Effector memory CD8-positive, alpha-beta T cell (primary cell): ENCODE measurements at regions not wholly inside any gene's neighbourhood (a gene's known extent, or its start where the extent isn't known, plus 50 kb on each side); places are given as distances from the start of the nearest gene placed in this dataset.

ENCODE experiments used
- ATAC-seq: fragments of 150-1000 bp; cut with Tn5 transposase; replicated peaks from 2 replicates; pipeline ENCODE4 v1.10.0; 2021; ENCODE audit warnings: mild to moderate bottlenecking, moderate library complexity
- DNase-seq, 3 experiments: peaks; one replicate each; pipeline ENCODE4 v3.0.0; 2021
- H3K27ac Mint-ChIP-seq, 2 donors: one replicate each; pipeline ENCODE4 v1.8.0; 2022; ENCODE audit warnings: mild to moderate bottlenecking in 2 of 2, mixed read lengths in 2 of 2, moderate library complexity in 2 of 2
- H3K27me3 Mint-ChIP-seq, 2 donors: one replicate each; pipeline ENCODE4 v1.8.0; 2022; ENCODE audit warnings: mixed read lengths in 2 of 2
- H3K36me3 Mint-ChIP-seq: one replicate; pipeline ENCODE4 v1.8.0; 2022; ENCODE audit warnings: mild to moderate bottlenecking, moderate library complexity, mixed read lengths; ENCODE audit not compliant: insufficient read depth
- H3K4me1 Mint-ChIP-seq, 2 donors: one replicate each; pipeline ENCODE4 v1.8.0; 2022; ENCODE audit warnings: low read depth in 2 of 2, mixed read lengths in 2 of 2
- H3K4me3 Mint-ChIP-seq, 2 donors: one replicate each; pipeline ENCODE4 v1.8.0; 2022; ENCODE audit warnings: mild to moderate bottlenecking in 2 of 2, mixed read lengths in 2 of 2, moderate library complexity in 2 of 2
- H3K9me3 Mint-ChIP-seq, 2 donors: one replicate each; pipeline ENCODE4 v1.8.0; 2022; ENCODE audit warnings: mixed read lengths in 2 of 2

- ATAC-seq (no peak), DNase-seq (no peak)
- no peak overlapping the region for H3K27ac Mint-ChIP-seq
- peaks cover 0 to 7% of the 10 kb centered on the region in 2 donors for H3K9me3 Mint-ChIP-seq
- peaks cover 0 to 2% of the 10 kb centered on the region in 2 donors for H3K4me1 Mint-ChIP-seq
- peaks cover 6 to 44% of the 10 kb centered on the region in 2 donors for H3K27me3 Mint-ChIP-seq
- H3K36me3 Mint-ChIP-seq = no peaks in the 10 kb centered on the region
- no peak overlapping the region for H3K4me3 Mint-ChIP-seq
These were observed 328.2 kb downstream of the DRD1 start for GRCh38 chr5:175115831-175116230.

- Mint-ChIP-seq H3K36me3 (no peaks in the 10 kb centered on the region), H3K4me3 (no peak overlapping the region), H3K4me1 (peaks cover 0 to 2% of the 10 kb centered on the region in 2 donors), H3K27me3 (peaks cover 6 to 37% of the 10 kb centered on the region in 2 donors), H3K27ac (no peak overlapping the region), H3K9me3 (peaks cover 0 to 7% of the 10 kb centered on the region in 2 donors)
- DNase-seq (no peak), ATAC-seq (no peak)
These were observed 330.0 kb downstream of the DRD1 start for GRCh38 chr5:175113947-175114346.

GRCh38 chr5:175109058-175109755, 334.8 kb downstream of the DRD1 start:
- no peaks in the 10 kb centered on the region for H3K4me1 Mint-ChIP-seq
- ATAC-seq = no peak

GRCh38 chr5:175107865-175108264, 336.1 kb downstream of the DRD1 start:
- Mint-ChIP-seq H3K4me3 (no peak overlapping the region), H3K36me3 (no peaks in the 10 kb centered on the region), H3K27me3 (peaks cover 0 to 10% of the 10 kb centered on the region in 2 donors), H3K27ac (no peak overlapping the region), H3K4me1 (no peaks in the 10 kb centered on the region), H3K9me3 (no peaks in the 10 kb centered on the region)
- DNase-seq (no peak), ATAC-seq (no peak)

More at GRCh38 chr5:175109058-175109755, 334.8 kb downstream of the DRD1 start:
- Mint-ChIP-seq H3K27me3 (peaks cover 0 to 10% of the 10 kb centered on the region in 2 donors), H3K4me3 (no peak overlapping the region), H3K36me3 (no peaks in the 10 kb centered on the region), H3K9me3 (no peaks in the 10 kb centered on the region), H3K27ac (no peak overlapping the region)
- no peak for DNase-seq

- ATAC-seq = no peak
- peaks cover 0 to 10% of the 10 kb centered on the region in 2 donors for H3K27me3 Mint-ChIP-seq
- H3K36me3 Mint-ChIP-seq = no peaks in the 10 kb centered on the region
- H3K9me3 Mint-ChIP-seq = no peaks in the 10 kb centered on the region
- no peak overlapping the region for H3K4me3 Mint-ChIP-seq
- DNase-seq = no peak
- H3K27ac Mint-ChIP-seq = no peak overlapping the region
- H3K4me1 Mint-ChIP-seq = no peaks in the 10 kb centered on the region
These were observed 336.9 kb downstream of the DRD1 start for GRCh38 chr5:175107028-175107588.

GRCh38 chr5:175104677-175105076, 339.3 kb downstream of the DRD1 start:
- H3K4me1 Mint-ChIP-seq = no peaks in the 10 kb centered on the region
- DNase-seq = no peak
- H3K27me3 Mint-ChIP-seq = no peaks in the 10 kb centered on the region
- H3K4me3 Mint-ChIP-seq = no peak overlapping the region
- H3K9me3 Mint-ChIP-seq = no peaks in the 10 kb centered on the region
- no peak for ATAC-seq
- H3K27ac Mint-ChIP-seq = no peak overlapping the region
- H3K36me3 Mint-ChIP-seq = no peaks in the 10 kb centered on the region

GRCh38 chr5:175103746-175104145, 340.2 kb downstream of the DRD1 start:
- no peaks in the 10 kb centered on the region for H3K9me3 Mint-ChIP-seq
- no peaks in the 10 kb centered on the region for H3K4me1 Mint-ChIP-seq
- H3K36me3 Mint-ChIP-seq = no peaks in the 10 kb centered on the region
- no peak overlapping the region for H3K27ac Mint-ChIP-seq
- H3K4me3 Mint-ChIP-seq = no peak overlapping the region
- no peak for DNase-seq
- H3K27me3 Mint-ChIP-seq = no peaks in the 10 kb centered on the region
- ATAC-seq = no peak

GRCh38 chr5:175102717-175103116, 341.3 kb downstream of the DRD1 start:
- Mint-ChIP-seq H3K9me3 (no peaks in the 10 kb centered on the region), H3K27me3 (no peaks in the 10 kb centered on the region), H3K4me1 (no peaks in the 10 kb centered on the region), H3K4me3 (no peak overlapping the region), H3K36me3 (no peaks in the 10 kb centered on the region), H3K27ac (no peak overlapping the region)
- no peak for DNase-seq
- ATAC-seq = no peak

GRCh38 chr5:175098301-175098700, 345.7 kb downstream of the DRD1 start:
- no peaks in the 10 kb centered on the region for H3K9me3 Mint-ChIP-seq
- ATAC-seq (no peak), DNase-seq (no peak)
- H3K27me3 Mint-ChIP-seq = no peaks in the 10 kb centered on the region
- H3K4me1 Mint-ChIP-seq = no peaks in the 10 kb centered on the region
- H3K27ac Mint-ChIP-seq = no peak overlapping the region
- no peaks in the 10 kb centered on the region for H3K36me3 Mint-ChIP-seq
- no peak overlapping the region for H3K4me3 Mint-ChIP-seq

GRCh38 chr5:175096469-175097165, 347.4 kb downstream of the DRD1 start:
- no peak overlapping the region for H3K27ac Mint-ChIP-seq
- no peaks in the 10 kb centered on the region for H3K4me1 Mint-ChIP-seq
- DNase-seq = no peak
- no peak for ATAC-seq
- H3K27me3 Mint-ChIP-seq = no peaks in the 10 kb centered on the region
- H3K4me3 Mint-ChIP-seq = no peak overlapping the region
- H3K36me3 Mint-ChIP-seq = no peaks in the 10 kb centered on the region
- no peaks in the 10 kb centered on the region for H3K9me3 Mint-ChIP-seq

- Mint-ChIP-seq H3K4me1 (no peaks in the 10 kb centered on the region), H3K27ac (no peak overlapping the region), H3K27me3 (no peaks in the 10 kb centered on the region), H3K4me3 (no peak overlapping the region), H3K9me3 (no peaks in the 10 kb centered on the region), H3K36me3 (no peaks in the 10 kb centered on the region)
- ATAC-seq (no peak), DNase-seq (no peak)
These were observed 349.5 kb downstream of the DRD1 start for GRCh38 chr5:175094461-175094860.

GRCh38 chr5:175092691-175093090, 351.3 kb downstream of the DRD1 start:
- H3K4me3 Mint-ChIP-seq = no peak overlapping the region
- ATAC-seq (no peak), DNase-seq (no peak)
- H3K27ac Mint-ChIP-seq = no peak overlapping the region
- H3K9me3 Mint-ChIP-seq = no peaks in the 10 kb centered on the region
- no peaks in the 10 kb centered on the region for H3K27me3 Mint-ChIP-seq
- no peaks in the 10 kb centered on the region for H3K36me3 Mint-ChIP-seq
- H3K4me1 Mint-ChIP-seq = no peaks in the 10 kb centered on the region

- H3K4me1 Mint-ChIP-seq = no peaks in the 10 kb centered on the region
- H3K4me3 Mint-ChIP-seq = no peak overlapping the region
- no peaks in the 10 kb centered on the region for H3K9me3 Mint-ChIP-seq
- H3K27me3 Mint-ChIP-seq = no peaks in the 10 kb centered on the region
- ATAC-seq (no peak), DNase-seq (no peak)
- H3K27ac Mint-ChIP-seq = no peak overlapping the region
- no peaks in the 10 kb centered on the region for H3K36me3 Mint-ChIP-seq
These were observed 355.0 kb downstream of the DRD1 start for GRCh38 chr5:175088963-175089362.
